HCT116 (cell line): ENCODE measurements at regions not wholly inside any gene's neighbourhood (a gene's known extent, or its start where the extent isn't known, plus 50 kb on each side); places are given as distances from the start of the nearest gene placed in this dataset.

Experiments
- ATAC-seq: fragments of 200-7000 bp; cut with Tn5 transposase; 2 replicates; pipeline ENCODE4 v1.9.1; 2020; ENCODE audit warnings: mild to moderate bottlenecking, moderate library complexity
- BruUV-seq: library from RNA; stranded (reverse); fragments of 400-500 nt; replicated peaks from 2 replicates; lab custom pipeline; 2021; lab: Mats Ljungman, UMichigan
- CTCF ChIA-PET: fragments of 300-600 bp; sonication (Branson Sonifier 250); formaldehyde crosslinking; loops from one replicate; lab custom pipeline; 2021; ENCODE audit warnings: antibody characterized with exemption; lab: Charles Lee
- POLR2A ChIA-PET: fragments of 300-600, 350-600 bp; sonication (Branson Sonifier 250); formaldehyde crosslinking; loops from one replicate; lab custom pipeline; 2021; ENCODE audit warnings: antibody characterized with exemption; lab: Charles Lee
- RAD21 ChIA-PET, 2 experiments: fragments of 300-600 bp; sonication (Branson Sonifier 250); formaldehyde crosslinking; loops; one replicate each; lab custom pipeline; 2023; ENCODE audit warnings: low total read pairs in 2 of 2; ENCODE audit not compliant: uncharacterized antibody in 2 of 2, unreplicated experiment in 2 of 2, low non-redundant PET in 1 of 2; lab: Charles Lee
- DNase-seq: peaks from one replicate; pipeline ENCODE4 v3.0.0-alpha.2; 2010; ENCODE audit warnings: low read depth, low spot score
- H2AFZ ChIP-seq: fragments of 200-600 bp; shearing (Covaris generic), sonication (generic); 2 replicates; pipeline ENCODE4 v1.6.1; 2017; ENCODE audit warnings: low read depth, mixed run types, mixed read lengths, antibody characterized with exemption, low read length; ENCODE audit not compliant: poor library complexity, severe bottlenecking
- H3K27ac ChIP-seq: 2 replicates; pipeline ENCODE4 v1.5.1; 2012; ENCODE audit warnings: low read depth, low read length
- H3K27me3 ChIP-seq: fragments of 200-600 bp; sonication (generic); 2 replicates; pipeline ENCODE4 v1.6.1; 2016; ENCODE audit warnings: mixed run types, low read length, mixed read lengths; ENCODE audit not compliant: insufficient read depth
- H3K36me3 ChIP-seq, 2 experiments: fragments of 200-500 bp in 1 of 2; fragments of 200-600 bp in 1 of 2; sonication (Bioruptor generic) in 1 of 2; sonication (generic) in 1 of 2; 2 replicates each; pipeline versions ENCODE4 v1.5.1 to v1.6.1; 2014 to 2016; ENCODE audit warnings: low read length in 2 of 2, inconsistent platforms in 1 of 2, mixed read lengths in 1 of 2, mixed run types in 1 of 2; ENCODE audit not compliant: insufficient read depth in 2 of 2, control insufficient read depth in 1 of 2
- H3K4me1 ChIP-seq, 2 experiments: fragments of 200-600 bp in 1 of 2; sonication (generic) in 1 of 2; 2 replicates each; pipeline versions ENCODE4 v1.5.1 to v1.6.1; 2012 to 2017; ENCODE audit warnings: low read length in 2 of 2, inconsistent platforms in 1 of 2, mild to moderate bottlenecking in 1 of 2, mixed read lengths in 1 of 2, mixed run types in 1 of 2, moderate library complexity in 1 of 2; ENCODE audit not compliant: insufficient read depth in 2 of 2, control insufficient read depth in 1 of 2
- H3K4me2 ChIP-seq: fragments of 200-600 bp; sonication (generic); 2 replicates; pipeline ENCODE4 v1.6.1; 2017; ENCODE audit warnings: mixed run types, low read length, mixed read lengths
- H3K4me3 ChIP-seq, 2 experiments: fragments of 200-600 bp in 1 of 2; sonication (generic) in 1 of 2; replicated peaks in 1 of 2; 2 replicates each; pipeline ENCODE4 v1.5.1; 2011 to 2016; ENCODE audit warnings: low read length in 2 of 2, control low read depth in 1 of 2, low read depth in 1 of 2, mild to moderate bottlenecking in 1 of 2, mixed read lengths in 1 of 2, mixed run types in 1 of 2
- H3K79me2 ChIP-seq: fragments of 200-600 bp; sonication (generic); 2 replicates; pipeline ENCODE4 v1.6.1; 2017; ENCODE audit warnings: mild to moderate bottlenecking, mixed run types, low read length, moderate library complexity, mixed read lengths; ENCODE audit not compliant: insufficient read depth
- H3K9ac ChIP-seq: fragments of 200-600 bp; sonication (generic); 2 replicates; pipeline ENCODE4 v1.6.1; 2016; ENCODE audit warnings: low read length, mixed read lengths
- H3K9me2 ChIP-seq: fragments of 200-600 bp; sonication (generic), shearing (Covaris generic); 2 replicates; pipeline ENCODE4 v1.6.1; 2017; ENCODE audit warnings: mixed run types, mild to moderate bottlenecking, moderate library complexity; ENCODE audit not compliant: insufficient read depth
- H3K9me3 ChIP-seq, 2 experiments: fragments of 200-500 bp in 1 of 2; fragments of 200-600 bp in 1 of 2; sonication (Bioruptor generic) in 1 of 2; sonication (generic) in 1 of 2; 2 replicates each; pipeline ENCODE4 v1.6.1; 2014 to 2017; ENCODE audit warnings: low read length in 2 of 2, mixed read lengths in 2 of 2, inconsistent platforms in 1 of 2, low read depth in 1 of 2, mild to moderate bottlenecking in 1 of 2, mixed run types in 1 of 2, moderate library complexity in 1 of 2; ENCODE audit not compliant: control insufficient read depth in 1 of 2, insufficient read depth in 1 of 2
- H4K20me1 ChIP-seq: fragments of 200-600 bp; sonication (generic), shearing (Covaris generic); 2 replicates; pipeline ENCODE4 v1.6.1; 2017; ENCODE audit warnings: mixed run types, mild to moderate bottlenecking, moderate library complexity; ENCODE audit not compliant: insufficient read depth
- EGR1 ChIP-seq: IDR thresholded peaks from 2 replicates; pipeline ENCODE4 v1.6.1; 2012; ENCODE audit warnings: low read depth
- ELF1 ChIP-seq: IDR thresholded peaks from 2 replicates; pipeline ENCODE4 v1.6.1; 2012; ENCODE audit warnings: low read depth, borderline replicate concordance
- EZH2phosphoT487 ChIP-seq: fragments of 200-600 bp; IDR thresholded peaks from 2 replicates; pipeline ENCODE4 v1.6.1; 2018; ENCODE audit warnings: antibody characterized with exemption, borderline replicate concordance
- FOSL1 ChIP-seq: IDR thresholded peaks from 2 replicates; pipeline ENCODE4 v1.6.1; 2012; ENCODE audit warnings: low read depth
- JUND ChIP-seq: IDR thresholded peaks from 2 replicates; pipeline ENCODE4 v1.6.1; 2012
- MAX ChIP-seq: IDR thresholded peaks from 2 replicates; pipeline ENCODE4 v1.6.1; 2012
- POLR2A ChIP-seq: IDR thresholded peaks from 2 replicates; pipeline ENCODE4 v1.7.0; 2011; ENCODE audit warnings: borderline replicate concordance; ENCODE audit not compliant: insufficient read depth, insufficient read length; ENCODE audit errors: extremely low read depth
- POLR2AphosphoS5 ChIP-seq: IDR thresholded peaks from 2 replicates; pipeline ENCODE4 v1.6.1; 2011; ENCODE audit warnings: mild to moderate bottlenecking, low read depth, low read length, moderate library complexity
- RAD21 ChIP-seq: IDR thresholded peaks from 2 replicates; pipeline ENCODE4 v1.6.1; 2012; ENCODE audit warnings: low read depth, mild to moderate bottlenecking
- SIN3A ChIP-seq: IDR thresholded peaks from 2 replicates; pipeline ENCODE4 v1.6.1; 2012; ENCODE audit warnings: low read depth
- TCF7L2 ChIP-seq: IDR thresholded peaks from 2 replicates; pipeline ENCODE4 v1.7.0; 2011; ENCODE audit warnings: borderline replicate concordance, inconsistent platforms; ENCODE audit not compliant: insufficient read depth, insufficient read length; ENCODE audit errors: extremely low read depth
- YY1 ChIP-seq: IDR thresholded peaks from 2 replicates; pipeline ENCODE4 v1.6.1; 2011; ENCODE audit warnings: low read length, low read depth, moderate library complexity, mild to moderate bottlenecking; ENCODE audit not compliant: insufficient replicate concordance; ENCODE audit errors: extremely low read depth
- ZBTB33 ChIP-seq: IDR thresholded peaks from 2 replicates; pipeline ENCODE4 v1.6.1; 2011; ENCODE audit warnings: mild to moderate bottlenecking, low read length, moderate library complexity; ENCODE audit not compliant: insufficient replicate concordance; ENCODE audit errors: extremely low read depth
- ZNF274 ChIP-seq: fragments of 200-500 bp; sonication (Bioruptor generic); IDR thresholded peaks from 2 replicates; pipeline ENCODE4 v1.6.1; 2014; ENCODE audit warnings: mild to moderate bottlenecking, low read depth, low read length, inconsistent platforms
- intact Hi-C: fragments of 100-400 bp; cut with micrococcal nuclease; formaldehyde crosslinking; loops from 2 replicates; pipeline ENCODE4 v1.10.0; 2022
- TF ChIP-seq, protein P1 (sequence below): IDR thresholded peaks from 2 replicates; pipeline ENCODE4 v1.6.1; 2012
- TF ChIP-seq, protein P2 (sequence below): IDR thresholded peaks from 2 replicates; pipeline ENCODE4 v1.6.1; 2012; ENCODE audit warnings: low read depth

DNA sequence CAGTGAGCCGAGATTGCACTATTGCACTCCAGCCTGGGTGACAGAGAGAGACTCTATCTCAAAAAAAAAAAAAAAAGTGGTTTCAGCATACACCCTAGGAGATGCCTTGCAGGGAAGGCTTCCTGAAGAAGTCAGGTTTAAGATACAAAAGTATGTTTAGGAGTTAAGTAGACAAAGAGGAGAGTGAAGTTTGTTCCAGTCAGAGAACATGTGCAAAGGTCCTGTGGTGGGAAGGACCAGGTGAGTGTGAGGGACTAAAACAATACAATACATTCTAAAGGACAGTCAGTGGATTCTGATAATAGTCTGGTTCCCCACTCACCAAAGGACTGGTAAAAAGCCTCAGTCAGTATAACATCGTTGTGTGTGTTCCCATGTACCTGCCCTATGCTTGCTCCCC lies 299.3 kb downstream of the HIVEP2 start:
- Histone ChIP-seq H3K27ac (no peak overlapping the region), H3K4me2 (no peak overlapping the region), H3K9ac (no peak overlapping the region), H3K79me2 (no peaks in the 10 kb centered on the region), H4K20me1 (no peaks in the 10 kb centered on the region), H3K9me2 (no peaks in the 10 kb centered on the region), H3K27me3 (no peaks in the 10 kb centered on the region), H3K4me3 (no peak overlapping the region), H3K4me1 (no peaks in the 10 kb centered on the region), H3K9me3 (no peaks in the 10 kb centered on the region), H3K36me3 (no peaks in the 10 kb centered on the region), H2AFZ (no peak overlapping the region)
- no TSS peak for BruUV-seq
- ChIA-PET CTCF (no interaction called here), RAD21 (no interaction called here), POLR2A (no interaction called here)
- intact Hi-C loops: no loop called here
- no peak for ATAC-seq
- TF ChIP-seq RAD21: no peak
- no peak for DNase-seq

GRCh38 chr6:142647449-142648035 lies 297.4 kb downstream of the HIVEP2 start:
- no peak overlapping the region for H3K4me2 ChIP-seq
- intact Hi-C loops: no loop called here
- no peak overlapping the region for H3K27ac ChIP-seq
- H3K36me3 ChIP-seq: no peaks in the 10 kb centered on the region
- DNase-seq (no peak), ATAC-seq (no peak)
- H3K9me2 ChIP-seq: no peaks in the 10 kb centered on the region
- H3K4me3 ChIP-seq: no peak overlapping the region
- no peaks in the 10 kb centered on the region for H3K79me2 ChIP-seq
- no TSS peak for BruUV-seq
- H3K9ac ChIP-seq: no peak overlapping the region
- no peaks in the 10 kb centered on the region for H3K4me1 ChIP-seq
- no peaks in the 10 kb centered on the region for H3K27me3 ChIP-seq
- H3K9me3 ChIP-seq: no peaks in the 10 kb centered on the region
- RAD21 ChIA-PET: no interaction called here
- POLR2A ChIA-PET: no interaction called here
- CTCF ChIA-PET: no interaction called here
- no peaks in the 10 kb centered on the region for H4K20me1 ChIP-seq
- no peak overlapping the region for H2AFZ ChIP-seq
- no peak for TF ChIP-seq POLR2AphosphoS5
- no peak for TF ChIP-seq YY1
- no peak for TF ChIP-seq ZBTB33
- TF ChIP-seq, protein P1, sequence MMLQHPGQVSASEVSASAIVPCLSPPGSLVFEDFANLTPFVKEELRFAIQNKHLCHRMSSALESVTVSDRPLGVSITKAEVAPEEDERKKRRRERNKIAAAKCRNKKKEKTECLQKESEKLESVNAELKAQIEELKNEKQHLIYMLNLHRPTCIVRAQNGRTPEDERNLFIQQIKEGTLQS: no peak
- TF ChIP-seq, protein P2, sequence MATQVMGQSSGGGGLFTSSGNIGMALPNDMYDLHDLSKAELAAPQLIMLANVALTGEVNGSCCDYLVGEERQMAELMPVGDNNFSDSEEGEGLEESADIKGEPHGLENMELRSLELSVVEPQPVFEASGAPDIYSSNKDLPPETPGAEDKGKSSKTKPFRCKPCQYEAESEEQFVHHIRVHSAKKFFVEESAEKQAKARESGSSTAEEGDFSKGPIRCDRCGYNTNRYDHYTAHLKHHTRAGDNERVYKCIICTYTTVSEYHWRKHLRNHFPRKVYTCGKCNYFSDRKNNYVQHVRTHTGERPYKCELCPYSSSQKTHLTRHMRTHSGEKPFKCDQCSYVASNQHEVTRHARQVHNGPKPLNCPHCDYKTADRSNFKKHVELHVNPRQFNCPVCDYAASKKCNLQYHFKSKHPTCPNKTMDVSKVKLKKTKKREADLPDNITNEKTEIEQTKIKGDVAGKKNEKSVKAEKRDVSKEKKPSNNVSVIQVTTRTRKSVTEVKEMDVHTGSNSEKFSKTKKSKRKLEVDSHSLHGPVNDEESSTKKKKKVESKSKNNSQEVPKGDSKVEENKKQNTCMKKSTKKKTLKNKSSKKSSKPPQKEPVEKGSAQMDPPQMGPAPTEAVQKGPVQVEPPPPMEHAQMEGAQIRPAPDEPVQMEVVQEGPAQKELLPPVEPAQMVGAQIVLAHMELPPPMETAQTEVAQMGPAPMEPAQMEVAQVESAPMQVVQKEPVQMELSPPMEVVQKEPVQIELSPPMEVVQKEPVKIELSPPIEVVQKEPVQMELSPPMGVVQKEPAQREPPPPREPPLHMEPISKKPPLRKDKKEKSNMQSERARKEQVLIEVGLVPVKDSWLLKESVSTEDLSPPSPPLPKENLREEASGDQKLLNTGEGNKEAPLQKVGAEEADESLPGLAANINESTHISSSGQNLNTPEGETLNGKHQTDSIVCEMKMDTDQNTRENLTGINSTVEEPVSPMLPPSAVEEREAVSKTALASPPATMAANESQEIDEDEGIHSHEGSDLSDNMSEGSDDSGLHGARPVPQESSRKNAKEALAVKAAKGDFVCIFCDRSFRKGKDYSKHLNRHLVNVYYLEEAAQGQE: no peak
- no peak for TF ChIP-seq FOSL1
- no peak for TF ChIP-seq EGR1
- no peak for TF ChIP-seq ELF1
- TF ChIP-seq ZNF274: no peak
- TF ChIP-seq POLR2A: no peak
- TF ChIP-seq TCF7L2: no peak
- no peak for TF ChIP-seq MAX
- no peak for TF ChIP-seq EZH2phosphoT487
- no peak for TF ChIP-seq SIN3A
- TF ChIP-seq JUND: no peak
